ENCODE measurements at regions not wholly inside any gene's neighbourhood (a gene's known extent, or its start where the extent isn't known, plus 50 kb on each side); places are given as distances from the start of the nearest gene placed in this dataset.

DNA sequence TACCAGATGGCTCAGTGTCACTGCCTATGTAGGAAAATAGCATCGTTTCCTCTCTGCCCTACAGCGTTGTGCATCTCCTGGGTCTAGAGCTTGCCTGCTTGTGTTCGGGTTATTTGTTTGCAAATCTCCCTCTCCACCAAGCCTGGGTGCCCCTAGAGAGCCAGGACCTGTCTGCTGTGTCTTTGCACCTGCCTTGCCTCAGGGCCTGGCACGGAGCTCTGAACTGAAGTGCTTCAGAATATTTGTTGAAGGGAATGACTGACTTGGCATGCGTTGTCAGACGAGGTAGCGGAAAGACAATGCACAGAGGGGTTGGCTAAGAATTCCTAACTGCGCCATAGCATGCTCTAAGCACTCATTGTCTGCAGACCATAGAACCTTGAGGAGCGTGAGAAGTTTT, 263.4 kb downstream of the FGF9 start:
- ATAC-seq (no peak), DNase-seq (no peak)
- H3K27me3 ChIP-seq: peaks cover 0 to 7% (median 0%) of the 10 kb centered on the region in 7 donors
- H3K36me3 ChIP-seq: no peaks in the 10 kb centered on the region
- intact Hi-C loops (cut with DNase I): no loop called here
- no peaks in the 10 kb centered on the region for H3K4me1 ChIP-seq
- H3K4me3 ChIP-seq: no peak overlapping the region
- no peak overlapping the region for H3K27ac ChIP-seq
- peaks cover 0 to 4% (median 0%) of the 10 kb centered on the region in 11 donors for H3K9me3 ChIP-seq
- TF ChIP-seq CTCF (IDR thresholded peaks at IDR 0.05): no peak
- 61 to 76% methylated on average over 9 of the region's 9 CpGs for WGBS, 2 donors

DNA sequence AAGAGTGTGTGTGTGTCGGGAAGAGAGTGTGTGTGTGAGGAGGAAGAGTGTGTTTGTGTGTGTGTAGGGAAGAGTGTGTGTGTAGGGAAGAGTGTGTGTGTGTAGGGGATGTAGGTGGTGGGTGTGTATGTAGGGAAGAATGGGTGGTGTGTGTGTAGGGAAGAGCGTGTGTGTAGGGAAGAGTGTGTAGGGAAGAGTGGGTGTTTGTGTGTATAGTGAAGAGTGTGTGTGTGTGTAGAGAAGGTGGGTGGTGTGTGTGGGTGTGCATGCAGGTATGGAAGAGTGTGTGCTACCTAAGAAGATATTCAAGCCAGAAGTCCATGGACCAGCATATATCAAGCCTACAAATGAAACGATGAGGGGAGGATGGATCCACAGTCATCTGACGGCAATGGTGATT, 265.8 kb downstream of the FGF9 start:
- WGBS, 2 donors: 95 to 96% methylated on average over 4 of the region's 4 CpGs
- Histone ChIP-seq H3K4me3 (no peak overlapping the region), H3K36me3 (no peaks in the 10 kb centered on the region), H3K9me3 (peaks cover 0 to 4% (median 0%) of the 10 kb centered on the region in 11 donors), H3K27me3 (peaks cover 0 to 7% (median 0%) of the 10 kb centered on the region in 7 donors), H3K27ac (no peak overlapping the region), H3K4me1 (no peaks in the 10 kb centered on the region)
- TF ChIP-seq CTCF (IDR thresholded peaks at IDR 0.05): no peak
- ATAC-seq: no peak
- no peak for DNase-seq
- intact Hi-C loops (cut with DNase I): no loop called here

GRCh38 chr13:21938168-21938567, 267.3 kb downstream of the FGF9 start:
- Histone ChIP-seq H3K4me3 (no peak overlapping the region), H3K27me3 (peaks cover 0 to 7% (median 0%) of the 10 kb centered on the region in 7 donors), H3K27ac (no peak overlapping the region), H3K36me3 (no peaks in the 10 kb centered on the region), H3K9me3 (peaks cover 0 to 4% (median 0%) of the 10 kb centered on the region in 11 donors), H3K4me1 (no peaks in the 10 kb centered on the region)
- 57 to 75% methylated on average over 6 of the region's 6 CpGs for WGBS, 2 donors
- no peak for TF ChIP-seq CTCF (IDR thresholded peaks at IDR 0.05)
- intact Hi-C loops (cut with DNase I): no loop called here
- DNase-seq (no peak), ATAC-seq (no peak)

DNA sequence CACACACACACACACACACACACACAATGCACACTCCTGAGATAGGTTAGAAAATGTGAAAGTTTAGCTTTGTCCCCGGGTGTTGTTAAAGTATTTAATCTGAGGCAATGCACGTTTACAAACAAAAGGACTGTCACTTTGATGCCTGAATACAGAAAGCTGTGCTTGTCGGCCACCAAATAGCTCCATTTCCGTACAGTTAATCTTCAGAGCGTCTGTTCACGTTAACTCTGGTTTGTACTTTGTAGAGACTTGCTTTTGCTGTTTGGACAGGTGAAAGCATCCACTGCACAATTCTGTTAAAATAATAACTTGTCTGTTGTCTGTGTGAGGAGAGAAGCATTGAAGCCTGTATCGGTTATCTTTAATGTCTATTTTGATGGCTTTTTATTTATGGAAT, 267.8 kb downstream of the FGF9 start:
- peaks cover 0 to 7% (median 0%) of the 10 kb centered on the region in 11 donors for H3K9me3 ChIP-seq
- no peaks in the 10 kb centered on the region for H3K4me1 ChIP-seq
- intact Hi-C loops (cut with DNase I): no loop called here
- no peak overlapping the region for H3K27ac ChIP-seq
- TF ChIP-seq CTCF (IDR thresholded peaks at IDR 0.05): no peak
- no peaks in the 10 kb centered on the region for H3K36me3 ChIP-seq
- 80 to 85% methylated on average over 7 of the region's 7 CpGs for WGBS, 2 donors
- no peak for ATAC-seq
- DNase-seq: no peak
- no peak overlapping the region for H3K4me3 ChIP-seq
- H3K27me3 ChIP-seq: peaks cover 0 to 7% (median 0%) of the 10 kb centered on the region in 7 donors
